GM18517 (cell line): ENCODE measurements at regions not wholly inside any gene's neighbourhood (a gene's known extent, or its start where the extent isn't known, plus 50 kb on each side); places are given as distances from the start of the nearest gene placed in this dataset.
"Not testable (repeated sequence)": the region's sequence is repeated elsewhere in the genome, so short reads cannot be mapped to it uniquely, and the experiment has no call there.

Experiments used
- ATAC-seq: cut with Tn5 transposase; IDR thresholded peaks from one replicate; pipeline ENCODE4 v1.9.1; 2021; ENCODE audit warnings: mild to moderate bottlenecking, moderate library complexity; ENCODE audit not compliant: unreplicated experiment

DNA sequence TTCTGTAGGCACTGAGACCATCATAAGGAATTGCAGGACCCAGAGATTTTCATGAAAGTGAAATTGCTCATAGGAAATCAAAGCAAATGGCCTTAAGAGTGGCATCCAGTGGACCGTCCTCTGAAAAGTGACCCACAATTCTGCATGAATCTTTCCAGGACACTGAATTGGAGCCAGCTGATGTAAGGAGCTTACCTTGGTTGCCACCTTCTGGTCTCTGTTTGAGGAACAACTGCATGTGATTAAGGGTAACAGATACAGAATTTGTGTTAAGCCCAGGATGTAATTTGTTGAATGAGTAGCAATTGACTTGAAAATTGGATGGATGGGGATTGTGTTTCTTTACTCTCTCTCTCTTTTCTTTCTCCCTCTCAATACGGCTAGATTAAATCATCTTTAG is 49.9 kb upstream of the GAS1 start:
- ATAC-seq = no peak

DNA sequence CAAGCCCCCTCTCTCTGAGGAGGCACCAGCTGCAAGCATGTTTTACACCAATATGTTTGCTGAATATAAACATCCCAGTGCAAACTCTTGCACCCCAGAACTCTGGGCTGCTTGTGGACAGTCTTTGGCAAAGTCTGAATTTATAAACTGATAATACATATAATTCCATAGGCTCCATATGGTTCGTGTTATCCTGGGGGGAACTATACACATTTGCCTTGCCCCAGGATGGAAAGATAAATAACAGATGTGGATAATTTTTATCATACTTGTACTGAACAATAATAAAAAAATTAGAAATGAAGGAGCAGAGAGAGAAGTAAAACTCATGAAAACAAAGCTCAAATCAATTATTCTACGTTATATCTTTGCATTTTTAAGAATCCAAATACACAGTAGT is 50.6 kb upstream of the GAS1 start:
- no peak for ATAC-seq

DNA sequence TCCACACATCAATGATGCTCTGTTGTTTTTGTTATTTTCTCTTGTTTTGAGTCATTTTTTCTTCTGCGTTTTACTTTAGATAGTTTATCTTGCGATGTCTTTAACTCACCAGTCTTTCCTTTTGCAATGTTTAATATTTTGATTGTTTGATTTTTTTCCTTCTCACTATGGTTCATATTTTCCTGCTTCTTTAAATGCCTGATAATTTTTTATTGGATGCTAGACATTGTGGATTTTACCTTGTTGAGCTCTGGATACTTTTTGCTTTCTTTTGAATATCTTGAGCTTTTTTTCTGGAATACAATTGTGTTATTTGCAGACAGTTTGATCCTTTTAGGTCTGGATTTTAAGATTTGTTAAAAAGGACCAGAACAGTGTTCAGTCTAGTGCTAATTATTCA is 55.2 kb upstream of the GAS1 start:
- no peak for ATAC-seq

GRCh38 chr9:87004016-87004415 is 56.7 kb upstream of the GAS1 start:
- ATAC-seq = no peak

GRCh38 chr9:87006956-87007355 is 59.6 kb upstream of the GAS1 start:
- ATAC-seq = no peak

- no peak for ATAC-seq
Observed at GRCh38 chr9:87007711-87008366, 60.5 kb upstream of the GAS1 start.

DNA sequence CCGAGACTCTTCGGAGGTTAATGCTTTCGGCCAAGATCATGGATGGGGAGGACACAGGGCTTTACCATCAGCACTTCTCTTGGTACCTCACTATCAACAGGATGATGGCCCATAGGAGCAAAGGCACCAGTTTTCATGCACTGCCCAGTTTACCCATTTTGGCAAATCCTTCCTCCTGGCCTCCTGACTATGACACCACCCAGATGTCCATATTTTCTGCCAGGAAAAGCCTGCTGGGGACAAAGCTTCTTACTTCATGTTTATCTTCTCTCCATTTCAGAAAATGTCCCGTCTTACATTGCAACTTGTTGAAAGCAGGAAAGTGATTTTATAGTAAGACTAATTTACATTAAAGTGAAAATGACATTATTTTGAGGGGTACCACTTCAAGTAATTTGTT is 61.4 kb upstream of the GAS1 start:
- no peak for ATAC-seq

DNA sequence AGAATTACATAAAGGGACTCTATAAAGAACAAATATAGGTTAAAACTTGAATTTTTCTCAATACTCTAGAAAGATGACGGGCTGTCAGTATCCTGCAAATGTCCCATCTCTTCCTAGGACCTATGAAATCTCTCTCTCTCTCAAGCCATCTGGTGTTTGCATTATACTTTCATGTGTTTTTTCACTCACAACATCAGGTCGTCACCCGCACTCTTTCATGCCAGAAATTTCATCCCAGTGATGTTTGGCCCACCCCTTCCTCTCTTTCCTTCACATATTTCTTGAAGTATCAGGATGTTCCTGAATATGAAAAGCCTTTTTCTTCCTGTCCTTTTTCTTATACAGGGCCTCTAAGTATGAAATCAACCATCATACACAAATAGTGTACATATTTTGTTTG is 63.3 kb upstream of the GAS1 start:
- ATAC-seq = no peak

DNA sequence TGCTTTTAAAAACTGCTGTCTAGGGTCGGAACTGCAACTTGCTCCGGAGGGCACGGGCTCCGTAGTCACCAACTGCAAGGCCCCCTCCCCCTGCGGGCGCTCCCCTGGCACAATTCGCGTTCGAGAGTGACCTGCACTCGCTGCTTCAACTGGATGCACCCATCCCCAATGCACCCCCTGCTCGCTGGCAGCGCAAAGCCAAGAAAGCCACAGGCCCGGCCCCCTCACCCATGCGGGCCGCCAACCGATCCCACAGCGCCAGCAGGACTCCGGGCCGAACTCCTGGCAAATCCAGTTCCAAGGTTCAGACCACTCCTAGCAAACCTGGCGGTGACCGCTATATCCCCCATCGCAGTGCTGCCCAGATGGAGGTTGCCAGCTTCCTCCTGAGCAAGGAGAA is 64.2 kb upstream of the GAS1 start:
- ATAC-seq = no peak

GRCh38 chr9:87013490-87013889 is 66.2 kb upstream of the GAS1 start:
- ATAC-seq = no peak

- no peak for ATAC-seq
Observed at GRCh38 chr9:87014436-87014835, 67.1 kb upstream of the GAS1 start.

DNA sequence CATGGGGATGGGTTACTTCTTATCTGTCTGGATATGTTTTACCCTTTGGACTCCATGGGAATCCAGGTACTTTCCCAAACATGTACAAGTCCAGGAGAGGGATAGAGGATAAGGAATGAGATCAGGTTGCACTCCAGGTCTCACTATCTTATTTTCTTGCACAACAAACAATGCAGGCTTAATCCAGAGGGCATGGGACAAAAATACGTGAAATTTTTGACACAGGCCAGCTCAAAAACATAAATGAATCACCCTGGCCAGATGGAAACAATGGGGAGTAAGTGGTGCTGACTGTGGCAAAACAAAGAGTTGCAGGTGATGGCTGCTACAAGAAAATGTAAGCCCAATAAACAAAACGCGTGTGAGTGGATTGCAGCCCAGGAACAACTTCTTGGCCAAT is 69.4 kb upstream of the GAS1 start:
- ATAC-seq = no peak

GRCh38 chr9:87020169-87020950 is 73.1 kb upstream of the GAS1 start:
- ATAC-seq = no peak

GRCh38 chr9:87022178-87022577 is 74.9 kb upstream of the GAS1 start:
- no peak for ATAC-seq

DNA sequence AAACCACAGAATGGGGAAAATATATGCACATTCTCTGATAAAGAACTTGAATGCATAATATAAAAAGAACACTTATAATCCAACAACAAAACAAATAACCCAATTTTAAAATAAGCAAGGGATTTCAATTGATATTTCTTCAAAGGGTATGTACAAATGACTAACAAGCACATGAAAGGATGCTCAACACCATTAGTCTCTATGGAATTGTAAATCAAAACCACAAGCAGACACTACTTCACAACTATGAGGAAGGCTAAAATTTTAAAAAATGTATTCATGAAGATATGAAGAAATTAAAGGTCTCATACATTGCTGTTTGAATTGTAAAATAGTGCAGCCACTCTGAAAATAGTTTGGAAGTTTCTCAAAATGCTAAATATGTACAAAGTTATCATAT is 78.9 kb upstream of the GAS1 start:
- ATAC-seq = no peak

- ATAC-seq = not testable (repeated sequence)
Observed at GRCh38 chr9:87028836-87029235, 81.5 kb upstream of the GAS1 start.

DNA sequence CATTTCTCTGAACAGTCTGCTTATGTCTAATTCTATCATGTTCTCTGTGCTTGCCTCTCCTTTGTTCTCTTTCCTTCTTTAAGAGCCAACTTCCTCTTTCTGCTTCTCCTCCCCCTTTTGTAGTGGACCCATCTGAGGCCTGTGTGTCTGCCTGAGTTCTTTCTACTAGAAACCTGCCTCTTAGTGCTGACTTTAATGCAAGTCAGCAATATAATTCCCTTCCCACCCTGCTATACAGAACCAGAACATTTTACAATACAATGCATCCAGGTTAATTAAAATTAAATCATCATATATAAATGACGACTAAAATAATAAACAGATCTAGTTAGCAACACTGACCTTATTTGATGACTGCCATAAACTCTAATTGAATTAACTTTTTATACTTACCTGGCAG is 82.6 kb upstream of the GAS1 start:
- no peak for ATAC-seq

- ATAC-seq = no peak
Observed at GRCh38 chr9:87034841-87035240, 87.5 kb upstream of the GAS1 start.

DNA sequence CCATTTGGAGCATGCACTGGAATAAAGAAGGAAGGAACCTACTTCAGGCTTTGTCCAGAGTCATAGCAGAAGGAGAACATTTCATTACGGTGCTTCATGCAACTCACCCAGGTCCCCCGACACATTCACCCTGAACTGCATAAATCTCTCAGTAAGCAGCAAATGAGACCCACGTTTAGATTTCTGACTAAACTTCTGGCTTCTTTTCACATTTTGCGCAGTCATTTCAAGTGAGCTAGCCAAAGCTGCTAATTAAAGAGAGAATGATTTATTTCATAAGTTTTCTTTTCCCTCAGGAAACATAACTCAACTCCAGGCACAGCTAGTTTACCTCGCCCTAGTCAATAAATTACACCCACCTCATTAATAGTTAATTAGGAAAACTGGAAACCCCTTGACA is 88.6 kb upstream of the GAS1 start:
- ATAC-seq = no peak

GRCh38 chr9:87036506-87036905 is 89.2 kb upstream of the GAS1 start:
- ATAC-seq = no peak

DNA sequence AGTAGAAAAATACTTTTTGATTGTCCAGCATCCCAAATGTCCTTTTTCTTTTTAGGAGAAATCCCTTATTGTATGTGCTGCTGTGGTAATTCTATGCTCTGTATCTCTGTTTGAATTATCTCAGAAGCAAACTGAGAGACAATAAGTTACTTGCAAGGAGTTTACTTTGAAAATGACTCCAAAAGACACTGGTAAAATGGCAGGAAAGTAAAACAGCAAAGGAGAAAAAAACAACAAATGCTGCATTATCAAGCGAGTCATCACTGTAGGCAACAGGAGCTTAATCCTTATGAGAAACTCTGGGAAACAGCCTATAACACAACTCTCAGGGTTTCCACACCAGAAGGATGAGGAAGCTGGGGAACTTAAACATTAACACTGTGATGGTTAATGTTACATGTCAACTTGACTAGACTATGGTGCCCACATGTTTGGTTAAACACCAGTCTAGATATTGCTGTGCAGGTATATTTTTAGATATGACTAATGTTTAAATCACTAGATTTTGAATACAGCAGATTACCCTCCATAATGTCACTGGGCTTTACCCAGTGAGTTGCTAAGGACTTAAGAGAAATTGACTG is 92.6 kb upstream of the GAS1 start:
- ATAC-seq = no peak

- no peak for ATAC-seq
Observed at GRCh38 chr9:87040410-87041009, 93.2 kb upstream of the GAS1 start.
